Natural killer cell treated with Interleukin-12 subunit alpha and Interleukin-12 subunit beta and Interleukin-15 and Interleukin-18, amount 100 ng/mL, for 72 hours (primary cell): ENCODE measurements at regions not wholly inside any gene's neighbourhood (a gene's known extent, or its start where the extent isn't known, plus 50 kb on each side); places are given as distances from the start of the nearest gene placed in this dataset.

Experiments used
- ATAC-seq, 2 donors: fragments of 150-1000 bp; cut with Tn5 transposase in 1 of 2; sonication (Bioruptor Pico), chemical (Tn5 transposase) in 1 of 2; 2 replicates each; pipeline ENCODE4 v1.10.0; 2021
- DNase-seq: peaks from one replicate; pipeline ENCODE4 v3.0.0; 2022; ENCODE audit warnings: low spot score
- H3K27ac Mint-ChIP-seq, 2 donors: 1 replicate in 1 of 2; 2 replicates in 1 of 2; pipeline ENCODE4 v1.8.0; 2022; ENCODE audit warnings: mixed read lengths in 2 of 2, mild to moderate bottlenecking in 1 of 2, moderate library complexity in 1 of 2
- H3K27me3 Mint-ChIP-seq, 2 donors: 1 replicate in 1 of 2; 2 replicates in 1 of 2; pipeline ENCODE4 v1.8.0; 2022; ENCODE audit warnings: mixed read lengths in 2 of 2
- H3K36me3 Mint-ChIP-seq: one replicate; pipeline ENCODE4 v1.8.0; 2022; ENCODE audit warnings: mixed read lengths
- H3K4me1 Mint-ChIP-seq, 2 donors: 1 replicate in 1 of 2; 2 replicates in 1 of 2; pipeline ENCODE4 v1.8.0; 2022; ENCODE audit warnings: low read depth in 2 of 2, mixed read lengths in 2 of 2, mild to moderate bottlenecking in 1 of 2
- H3K4me3 Mint-ChIP-seq: one replicate; pipeline ENCODE4 v1.8.0; 2022; ENCODE audit warnings: mixed read lengths
- H3K9me3 Mint-ChIP-seq: 2 replicates; pipeline ENCODE4 v1.8.0; 2022; ENCODE audit warnings: mixed read lengths

GRCh38 chr5:65094279-65094678, 325.5 kb downstream of the CWC27 start:
- Mint-ChIP-seq H3K4me3 (no peak overlapping the region), H3K4me1 (no peaks in the 10 kb centered on the region), H3K36me3 (no peaks in the 10 kb centered on the region), H3K9me3 (peaks cover 3% of the 10 kb centered on the region), H3K27me3 (peaks cover 23 to 44% of the 10 kb centered on the region in 2 donors), H3K27ac (no peak overlapping the region)
- ATAC-seq (no peak), DNase-seq (no peak)

DNA sequence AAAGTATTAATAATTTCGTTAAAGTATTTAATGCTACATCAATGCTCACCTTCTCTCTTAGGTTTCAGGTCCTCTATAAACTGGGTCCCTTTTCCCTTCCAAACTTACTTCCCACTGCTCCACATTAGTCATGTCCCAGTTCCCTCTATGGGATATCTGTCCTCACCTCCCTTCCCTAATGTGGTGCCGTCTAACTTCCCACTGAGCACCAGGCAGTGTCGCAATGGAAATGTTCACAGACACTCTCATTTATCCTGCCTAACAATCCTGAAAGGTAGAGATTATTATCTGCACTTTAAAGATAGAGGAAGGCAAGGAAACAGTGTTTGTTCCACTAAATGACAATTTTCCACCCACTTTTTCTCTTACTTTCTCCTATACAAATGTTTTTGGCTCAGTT, 329.7 kb downstream of the CWC27 start:
- no peaks in the 10 kb centered on the region for H3K9me3 Mint-ChIP-seq
- no peak for DNase-seq
- no peaks in the 10 kb centered on the region for H3K36me3 Mint-ChIP-seq
- H3K27ac Mint-ChIP-seq = no peak overlapping the region
- no peak for ATAC-seq
- peaks cover 12 to 19% of the 10 kb centered on the region in 2 donors for H3K27me3 Mint-ChIP-seq
- peaks cover 9 to 10% of the 10 kb centered on the region in 2 donors for H3K4me1 Mint-ChIP-seq
- H3K4me3 Mint-ChIP-seq = no peak overlapping the region
